Right lobe of liver (tissue), 4 donors: ENCODE measurements at regions not wholly inside any gene's neighbourhood (a gene's known extent, or its start where the extent isn't known, plus 50 kb on each side); places are given as distances from the start of the nearest gene placed in this dataset.

Source experiments
- CTCF ChIP-seq, 4 donors: fragments of 200-600 bp in 3 of 4; fragments of 450-650 bp in 1 of 4; IDR thresholded peaks; one replicate each; pipeline versions ENCODE4 v1.5.1 to v1.8.0; 2016 to 2022; ENCODE audit warnings: antibody characterized with exemption in 4 of 4, mild to moderate bottlenecking in 2 of 4
- POLR2A ChIP-seq: fragments of 450-650 bp; IDR thresholded peaks from one replicate; pipeline ENCODE4 v1.6.1; 2017; ENCODE audit warnings: antibody characterized with exemption, mild to moderate bottlenecking
- donor health status: DM: no; HTN: no; CAD: no.
- donor health status: DM: no; HTN: no; CAD: no.
- donor health status: DM: no; HTN: yes; CAD: no.

DNA sequence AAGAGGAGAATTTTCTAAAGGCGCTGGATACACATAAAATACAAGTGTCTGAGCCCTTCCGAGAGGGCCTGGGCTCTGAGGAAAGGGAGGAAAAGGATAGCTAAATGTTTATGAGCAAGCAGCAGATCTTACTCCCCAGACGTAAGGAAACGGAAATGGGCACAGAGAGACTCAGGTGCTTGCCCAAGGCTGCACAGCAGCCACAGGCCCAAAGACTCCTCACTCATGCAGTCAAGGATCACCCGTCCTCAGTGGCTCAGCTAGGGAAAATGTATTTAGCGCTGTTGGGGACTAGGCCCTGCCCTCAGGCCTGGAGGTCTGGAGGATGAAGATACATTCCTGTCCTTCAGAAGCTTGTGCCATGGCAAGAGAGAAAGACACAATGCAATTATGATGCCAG, 107.2 kb upstream of the SYT13 start:
- no peak for TF ChIP-seq POLR2A
- no peak for TF ChIP-seq CTCF (IDR thresholded peaks at IDR 0.05)
